Gastroesophageal sphincter (tissue), 4 donors: ENCODE measurements at regions not wholly inside any gene's neighbourhood (a gene's known extent, or its start where the extent isn't known, plus 50 kb on each side); places are given as distances from the start of the nearest gene placed in this dataset.
"Not testable (repeated sequence)": the region's sequence is repeated elsewhere in the genome, so short reads cannot be mapped to it uniquely, and the experiment has no call there.

ENCODE experiments used
- ATAC-seq: fragments of 150-250 bp; one replicate; pipeline ENCODE4 v1.9.1; 2016; ENCODE audit warnings: mild to moderate bottlenecking, moderate library complexity
- H3K27ac ChIP-seq, 4 donors: fragments of 200-600 bp; sonication (generic) in 3 of 4; 1 replicate in 3 of 4; 2 replicates in 1 of 4; pipeline ENCODE4 v1.5.1; 2016 to 2019
- H3K27me3 ChIP-seq: fragments of 200-600 bp; sonication (generic); one replicate; pipeline ENCODE4 v1.5.1; 2019
- H3K36me3 ChIP-seq, 2 donors: fragments of 200-600 bp; sonication (generic); one replicate each; pipeline ENCODE4 v1.5.1; 2019; ENCODE audit warnings: control low read depth in 1 of 2
- H3K4me1 ChIP-seq, 3 donors: fragments of 200-600 bp; sonication (generic); 1 replicate in 2 of 3; 2 replicates in 1 of 3; pipeline ENCODE4 v1.5.1; 2016 to 2019; ENCODE audit warnings: control low read depth in 2 of 3
- H3K4me3 ChIP-seq, 2 donors: fragments of 200-600 bp; sonication (generic); one replicate each; pipeline ENCODE4 v1.5.1; 2019; ENCODE audit warnings: mild to moderate bottlenecking in 1 of 2, moderate library complexity in 1 of 2
- H3K9me3 ChIP-seq, 3 donors: fragments of 200-600 bp; sonication (generic); one replicate each; pipeline ENCODE4 v1.5.1; 2017 to 2019; ENCODE audit warnings: control low read depth in 2 of 3
- EP300 ChIP-seq: sonication (generic); formaldehyde crosslinking; IDR thresholded peaks from one replicate; pipeline ENCODE4 v1.6.1; 2017; ENCODE audit warnings: antibody characterized with exemption, mild to moderate bottlenecking
- POLR2A ChIP-seq, 2 donors: fragments of 450-650 bp; IDR thresholded peaks; one replicate each; pipeline ENCODE4 v1.6.1; 2017; ENCODE audit warnings: antibody characterized with exemption in 2 of 2, mild to moderate bottlenecking in 2 of 2, moderate library complexity in 1 of 2
- POLR2AphosphoS5 ChIP-seq: sonication (generic); formaldehyde crosslinking; IDR thresholded peaks from one replicate; pipeline ENCODE4 v1.6.1; 2017; ENCODE audit warnings: antibody characterized with exemption
- WGBS, 2 donors: methylation state at CpG; one replicate each; pipeline ENCODE4 v1.1.5; 2018; ENCODE audit warnings: low coverage in 1 of 2; 5-methylcytosine and 5-hydroxymethylcytosine counted together
- TF ChIP-seq, protein P1 (sequence below), 4 experiments: fragments of 200-600 bp in 2 of 4; fragments of 450-650 bp in 2 of 4; sonication (generic) in 1 of 4; IDR thresholded peaks; one replicate each; pipeline ENCODE4 v1.5.1; 2017 to 2019; ENCODE audit warnings: antibody characterized with exemption in 4 of 4, mild to moderate bottlenecking in 2 of 4, moderate library complexity in 2 of 4

DNA sequence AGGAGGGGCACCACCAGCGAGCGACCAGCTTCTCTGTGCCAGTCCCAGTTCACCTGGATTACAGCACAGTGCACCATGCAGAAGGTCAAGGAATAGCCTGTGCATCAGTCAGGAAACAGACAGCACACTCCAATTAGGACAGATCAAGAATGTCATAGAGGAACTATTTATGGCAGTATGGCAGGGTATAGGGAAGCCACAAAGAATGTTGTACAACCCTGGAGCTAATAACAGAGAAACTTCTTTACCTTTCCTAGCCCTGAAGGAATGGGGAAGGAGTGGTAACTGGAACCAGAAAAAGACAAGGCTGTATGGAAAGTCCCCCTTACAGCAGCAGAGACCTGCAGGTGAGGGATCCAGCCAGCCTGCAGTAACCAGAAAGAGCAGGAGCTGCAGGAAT lies 87.8 kb upstream of the USP24 start:
- H3K27me3 ChIP-seq, result no peaks in the 10 kb centered on the region
- TF ChIP-seq POLR2AphosphoS5, result no peak
- TF ChIP-seq POLR2A (IDR thresholded peaks at IDR 0.05), result no peak
- TF ChIP-seq EP300, result no peak
- TF ChIP-seq, protein P1, sequence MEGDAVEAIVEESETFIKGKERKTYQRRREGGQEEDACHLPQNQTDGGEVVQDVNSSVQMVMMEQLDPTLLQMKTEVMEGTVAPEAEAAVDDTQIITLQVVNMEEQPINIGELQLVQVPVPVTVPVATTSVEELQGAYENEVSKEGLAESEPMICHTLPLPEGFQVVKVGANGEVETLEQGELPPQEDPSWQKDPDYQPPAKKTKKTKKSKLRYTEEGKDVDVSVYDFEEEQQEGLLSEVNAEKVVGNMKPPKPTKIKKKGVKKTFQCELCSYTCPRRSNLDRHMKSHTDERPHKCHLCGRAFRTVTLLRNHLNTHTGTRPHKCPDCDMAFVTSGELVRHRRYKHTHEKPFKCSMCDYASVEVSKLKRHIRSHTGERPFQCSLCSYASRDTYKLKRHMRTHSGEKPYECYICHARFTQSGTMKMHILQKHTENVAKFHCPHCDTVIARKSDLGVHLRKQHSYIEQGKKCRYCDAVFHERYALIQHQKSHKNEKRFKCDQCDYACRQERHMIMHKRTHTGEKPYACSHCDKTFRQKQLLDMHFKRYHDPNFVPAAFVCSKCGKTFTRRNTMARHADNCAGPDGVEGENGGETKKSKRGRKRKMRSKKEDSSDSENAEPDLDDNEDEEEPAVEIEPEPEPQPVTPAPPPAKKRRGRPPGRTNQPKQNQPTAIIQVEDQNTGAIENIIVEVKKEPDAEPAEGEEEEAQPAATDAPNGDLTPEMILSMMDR (IDR thresholded peaks at IDR 0.05), result no peak
- H3K27ac ChIP-seq, result no peak overlapping the region
- ATAC-seq, result no peak
- 67 to 100% methylated on average over 1 to 2 of the region's 2 CpGs for WGBS, 2 donors
- no peaks in the 10 kb centered on the region for H3K36me3 ChIP-seq
- peaks cover 0 to 11% (median 0%) of the 10 kb centered on the region in 3 donors for H3K4me1 ChIP-seq
- no peak overlapping the region for H3K4me3 ChIP-seq
- H3K9me3 ChIP-seq, result no peaks in the 10 kb centered on the region

DNA sequence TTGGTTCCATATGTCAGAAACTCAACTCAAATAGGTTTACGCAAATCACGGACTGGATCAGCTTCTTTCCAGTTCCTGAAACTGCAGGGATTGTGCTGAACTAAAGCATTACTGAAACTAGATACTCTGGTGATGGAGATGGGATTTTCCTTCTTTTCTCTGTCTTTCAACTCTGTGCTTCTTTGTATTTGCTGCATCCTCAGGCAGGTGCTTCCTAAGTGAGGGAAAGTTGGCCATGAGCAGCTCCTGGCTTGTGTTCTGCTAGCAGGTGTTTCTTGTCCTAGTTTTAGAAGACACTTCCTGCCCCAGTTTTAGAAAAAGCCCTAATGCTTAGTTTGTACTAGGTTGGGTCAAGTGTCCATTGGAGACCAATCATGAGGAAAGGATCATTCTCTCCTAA lies 86.7 kb upstream of the USP24 start:
- H3K27ac ChIP-seq, result no peak overlapping the region
- H3K9me3 ChIP-seq, result no peaks in the 10 kb centered on the region
- H3K36me3 ChIP-seq, result no peaks in the 10 kb centered on the region
- TF ChIP-seq POLR2A (IDR thresholded peaks at IDR 0.05) (no peak), EP300 (no peak), POLR2AphosphoS5 (no peak)
- TF ChIP-seq, protein P1 (IDR thresholded peaks at IDR 0.05), result no peak
- ATAC-seq, result peak; percentile 37
- H3K4me1 ChIP-seq, result peaks cover 0 to 11% (median 0%) of the 10 kb centered on the region in 3 donors
- WGBS, 2 donors, result 71% methylated on average over 2 of the region's 2 CpGs; no CpG with 5 or more reads in 1 of the 2 donors
- H3K27me3 ChIP-seq, result no peaks in the 10 kb centered on the region
- no peak overlapping the region for H3K4me3 ChIP-seq

DNA sequence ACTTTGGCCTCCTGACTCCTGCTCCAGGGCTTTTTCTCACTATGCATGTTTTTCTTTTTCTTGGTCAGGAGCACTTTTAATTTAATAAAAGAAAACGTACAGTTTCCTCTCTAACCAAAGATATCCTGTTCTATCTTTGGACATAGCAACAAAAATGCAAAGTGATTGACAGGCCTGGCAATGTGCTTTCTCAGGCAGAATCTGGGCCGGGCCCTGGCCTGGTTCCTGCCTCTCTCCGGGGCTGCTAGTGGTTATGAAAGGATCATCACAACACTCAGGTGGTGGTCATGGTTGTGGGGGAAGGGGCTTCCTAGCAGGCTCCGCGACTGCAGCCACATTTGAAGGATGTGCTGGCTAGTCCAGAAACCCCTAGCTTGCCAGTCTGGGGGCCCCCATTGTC lies 85.8 kb upstream of the USP24 start:
- WGBS, 2 donors, result 17 to 40% methylated on average over 1 to 3 of the region's 5 CpGs
- H3K4me1 ChIP-seq, result peaks cover 0 to 11% (median 0%) of the 10 kb centered on the region in 3 donors
- H3K9me3 ChIP-seq, result no peaks in the 10 kb centered on the region
- TF ChIP-seq, protein P1 (IDR thresholded peaks at IDR 0.05), result no peak
- no peak for TF ChIP-seq POLR2AphosphoS5
- TF ChIP-seq POLR2A (IDR thresholded peaks at IDR 0.05), result no peak
- ATAC-seq, result no peak
- no peaks in the 10 kb centered on the region for H3K36me3 ChIP-seq
- no peaks in the 10 kb centered on the region for H3K27me3 ChIP-seq
- H3K4me3 ChIP-seq, result no peak overlapping the region
- no peak overlapping the region for H3K27ac ChIP-seq

DNA sequence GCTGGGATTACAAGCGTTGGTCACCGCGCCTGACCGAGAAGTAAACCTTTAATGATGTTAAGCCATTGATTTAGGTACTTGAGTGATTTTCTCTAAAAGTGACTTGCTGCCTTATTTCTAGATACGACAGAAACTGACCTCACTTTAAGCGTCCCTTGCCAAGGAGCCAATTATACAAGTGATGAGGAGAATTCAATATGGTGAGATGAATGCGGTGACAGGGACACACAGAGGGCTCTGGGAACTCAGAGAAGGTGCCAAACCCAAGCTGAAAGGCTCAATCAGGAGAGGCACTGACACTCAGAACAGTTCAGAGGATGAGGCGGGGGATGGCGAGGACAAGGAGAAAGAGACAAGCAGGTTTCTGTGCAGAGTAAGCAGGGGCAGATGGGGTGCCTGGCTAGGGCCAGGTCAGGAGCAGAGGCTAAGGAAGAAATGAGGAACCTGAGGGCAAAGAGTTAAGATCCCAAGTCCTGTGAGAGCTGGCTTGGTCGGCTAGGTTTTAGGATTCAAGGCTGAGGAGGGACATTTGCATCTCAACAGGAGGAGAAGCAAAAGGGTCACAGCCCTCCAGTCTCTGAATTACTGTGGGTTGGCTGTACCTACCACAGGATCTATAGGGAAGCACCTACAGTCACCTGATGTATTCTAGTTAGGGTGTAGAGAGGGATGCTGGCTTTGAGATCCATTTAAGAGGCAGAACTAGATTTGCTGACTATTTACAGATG lies 83.2 kb upstream of the USP24 start:
- Histone ChIP-seq H3K27ac (no peak overlapping the region), H3K27me3 (no peaks in the 10 kb centered on the region), H3K4me3 (no peak overlapping the region), H3K9me3 (peaks cover 0 to 9% (median 0%) of the 10 kb centered on the region in 3 donors), H3K4me1 (peaks cover 0 to 11% (median 0%) of the 10 kb centered on the region in 3 donors), H3K36me3 (no peaks in the 10 kb centered on the region)
- no peak for ATAC-seq
- TF ChIP-seq EP300, result no peak
- no peak for TF ChIP-seq POLR2AphosphoS5
- TF ChIP-seq, protein P1 (IDR thresholded peaks at IDR 0.05), result no peak
- no peak for TF ChIP-seq POLR2A (IDR thresholded peaks at IDR 0.05)
- WGBS, 2 donors, result 85 to 87% methylated on average over 4 to 6 of the region's 10 CpGs

DNA sequence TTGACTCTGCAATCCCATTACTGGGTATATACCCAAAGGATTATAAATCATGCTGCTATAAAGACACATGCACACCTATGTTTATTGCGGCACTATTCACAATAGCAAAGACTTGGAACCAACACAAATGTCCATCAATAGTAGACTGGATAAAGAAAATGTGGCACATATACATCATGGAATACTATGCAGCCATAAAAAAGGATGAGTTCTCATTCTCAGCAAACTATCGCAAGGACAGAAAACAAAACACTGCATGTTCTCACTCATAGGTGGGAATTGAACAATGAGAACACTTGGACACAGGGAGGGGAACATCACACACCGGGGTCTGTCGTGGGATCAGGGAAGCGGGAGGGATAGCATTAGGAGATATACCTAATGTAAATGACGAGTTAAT lies 81.1 kb upstream of the USP24 start:
- H3K9me3 ChIP-seq, H3K27me3 ChIP-seq, H3K4me3 ChIP-seq, ATAC-seq, H3K27ac ChIP-seq, H3K4me1 ChIP-seq, H3K36me3 ChIP-seq: not testable (repeated sequence)
- 93 to 98% methylated on average over 6 of the region's 6 CpGs for WGBS, 2 donors
